GM21717 (cell line): ENCODE measurements at regions not wholly inside any gene's neighbourhood (a gene's known extent, or its start where the extent isn't known, plus 50 kb on each side); places are given as distances from the start of the nearest gene placed in this dataset.
"Not testable (repeated sequence)": the region's sequence is repeated elsewhere in the genome, so short reads cannot be mapped to it uniquely, and the experiment has no call there.

Source experiments
- ATAC-seq: cut with Tn5 transposase; IDR thresholded peaks from one replicate; pipeline ENCODE4 v1.9.1; 2021; ENCODE audit warnings: mild to moderate bottlenecking, moderate library complexity; ENCODE audit not compliant: unreplicated experiment

DNA sequence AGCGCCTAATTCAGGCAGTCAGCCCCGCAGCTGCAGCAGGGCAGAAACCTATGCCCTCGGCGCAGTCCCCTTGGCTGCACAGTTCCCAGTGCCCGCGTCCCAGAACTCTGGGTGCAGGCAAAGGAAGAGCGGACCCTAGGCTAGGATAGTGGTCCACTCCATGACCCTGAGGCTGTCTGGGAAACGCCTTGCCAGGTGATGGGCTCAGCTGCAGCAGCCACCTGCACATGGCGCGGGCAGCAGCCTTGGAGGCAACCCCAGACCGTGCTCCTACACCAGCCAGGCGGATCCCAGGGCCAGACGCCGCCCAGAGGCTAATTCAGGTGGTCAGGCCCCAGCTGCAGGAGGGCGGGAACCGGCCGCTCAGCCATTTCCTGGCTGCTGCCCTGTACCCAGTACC is 83.0 kb downstream of the POTEC start:
- ATAC-seq = not testable (repeated sequence)

- not testable (repeated sequence) for ATAC-seq
Measured at GRCh38 chr18:14459826-14460225, 83.6 kb downstream of the POTEC start.

DNA sequence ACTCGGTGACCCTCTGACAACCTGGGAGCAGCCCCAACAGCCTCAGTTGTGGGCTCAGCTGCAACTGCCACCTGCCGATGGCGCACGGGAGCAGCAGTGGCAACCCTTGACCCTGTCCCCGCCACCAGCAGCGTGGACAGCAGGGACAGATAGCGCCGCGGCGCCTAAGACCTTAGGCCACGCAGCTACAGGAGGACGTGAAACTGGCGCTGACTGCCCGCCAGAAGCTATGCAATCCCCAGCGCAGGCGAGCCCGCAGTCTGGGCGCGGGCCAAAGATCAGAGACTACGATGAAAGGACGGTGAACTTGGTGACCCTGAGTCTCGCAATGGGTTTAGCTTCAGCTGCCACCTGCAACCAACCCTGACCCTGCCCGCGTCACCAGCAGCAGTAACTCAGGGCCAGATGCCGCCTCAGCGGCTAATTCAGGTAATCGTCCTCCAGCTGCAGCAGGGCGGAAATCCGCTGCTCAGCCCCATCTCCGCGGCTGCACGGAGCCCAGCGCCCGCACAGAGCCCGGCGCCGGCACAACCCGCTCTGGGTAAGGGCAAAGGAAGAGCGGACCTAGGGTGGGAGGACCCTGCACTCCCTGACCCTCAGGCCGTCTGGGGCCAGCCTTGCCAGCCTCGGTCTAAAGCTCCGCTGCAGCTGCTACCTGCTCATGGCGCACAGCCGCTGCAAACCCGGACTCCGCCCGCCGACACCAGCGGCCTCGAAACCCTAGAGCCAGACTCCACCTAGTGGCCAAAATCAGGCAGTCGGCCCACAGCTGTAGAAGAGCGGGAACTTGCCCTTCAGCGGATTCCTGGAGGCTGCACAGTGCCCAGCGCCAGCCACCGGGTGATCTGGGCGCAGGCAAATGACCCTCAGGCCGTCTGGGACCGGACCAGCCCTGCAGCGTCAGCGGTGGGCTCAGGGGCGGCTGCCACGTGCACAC is 85.1 kb downstream of the POTEC start:
- not testable (repeated sequence) for ATAC-seq

DNA sequence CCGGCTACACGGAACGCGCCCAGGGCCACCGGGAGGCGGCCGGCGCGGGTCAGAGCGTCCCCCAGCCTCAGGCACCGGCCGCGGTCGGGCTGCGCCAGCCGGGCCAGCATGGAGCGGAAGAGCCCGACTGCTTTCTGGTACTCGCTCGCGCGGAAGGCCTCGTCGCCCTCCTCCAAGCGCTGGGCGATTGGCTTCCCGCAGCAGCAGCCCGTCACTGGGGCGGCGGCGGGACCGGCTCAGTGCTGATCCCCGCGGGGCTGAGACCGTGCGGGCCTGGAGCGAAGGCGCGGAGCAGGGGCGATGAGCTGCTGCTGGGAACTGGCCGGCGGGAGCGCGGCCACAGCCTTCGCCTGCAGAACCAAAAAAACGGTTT is 92.8 kb downstream of the POTEC start:
- ATAC-seq = not testable (repeated sequence)

GRCh38 chr18:14449995-14450636 is 93.3 kb downstream of the POTEC start:
- not testable (repeated sequence) for ATAC-seq

DNA sequence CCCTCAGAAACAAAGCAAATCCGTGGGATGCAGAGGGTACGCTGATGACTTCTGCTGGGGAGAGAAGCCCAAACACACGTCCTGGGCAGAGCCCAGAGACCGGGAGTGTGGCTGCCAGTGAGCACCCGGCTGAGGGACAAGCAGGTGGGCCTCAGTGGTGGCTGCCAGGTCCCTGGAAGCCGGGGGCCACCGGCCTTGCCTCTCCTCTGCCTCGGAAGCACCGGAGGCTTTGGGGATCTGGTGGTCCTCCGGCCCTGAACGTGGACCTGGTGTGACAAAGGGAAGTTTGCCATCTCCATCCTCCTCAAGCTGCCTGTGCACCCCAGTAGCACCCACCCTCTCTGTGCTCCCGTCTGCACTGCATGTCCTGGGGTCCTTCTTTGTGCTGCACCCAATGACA is 94.3 kb downstream of the POTEC start:
- not testable (repeated sequence) for ATAC-seq

- ATAC-seq = not testable (repeated sequence)
Measured at GRCh38 chr18:14447715-14448114, 95.7 kb downstream of the POTEC start.

- not testable (repeated sequence) for ATAC-seq
Measured at GRCh38 chr18:14435460-14435859, 107.9 kb downstream of the POTEC start.

DNA sequence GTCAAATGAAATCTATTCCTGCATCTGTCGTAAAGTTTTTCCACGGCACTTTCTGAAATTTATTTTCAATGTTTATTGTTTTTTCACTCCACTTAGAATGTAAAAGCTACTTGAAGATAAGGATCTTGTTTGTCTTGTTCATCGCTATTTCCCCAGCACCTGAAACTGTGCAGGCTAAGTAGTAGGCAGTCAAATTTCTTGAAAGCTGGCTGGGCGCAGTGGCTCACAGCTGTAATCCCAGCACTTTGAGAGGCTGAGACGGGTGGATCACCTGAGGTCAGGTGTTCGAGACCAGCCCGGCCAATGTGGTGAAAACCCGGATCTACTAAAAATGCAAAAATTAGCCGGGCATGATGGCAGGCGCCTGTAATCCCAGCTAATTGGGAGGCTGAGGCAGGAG is 111.0 kb downstream of the POTEC start:
- ATAC-seq = not testable (repeated sequence)

DNA sequence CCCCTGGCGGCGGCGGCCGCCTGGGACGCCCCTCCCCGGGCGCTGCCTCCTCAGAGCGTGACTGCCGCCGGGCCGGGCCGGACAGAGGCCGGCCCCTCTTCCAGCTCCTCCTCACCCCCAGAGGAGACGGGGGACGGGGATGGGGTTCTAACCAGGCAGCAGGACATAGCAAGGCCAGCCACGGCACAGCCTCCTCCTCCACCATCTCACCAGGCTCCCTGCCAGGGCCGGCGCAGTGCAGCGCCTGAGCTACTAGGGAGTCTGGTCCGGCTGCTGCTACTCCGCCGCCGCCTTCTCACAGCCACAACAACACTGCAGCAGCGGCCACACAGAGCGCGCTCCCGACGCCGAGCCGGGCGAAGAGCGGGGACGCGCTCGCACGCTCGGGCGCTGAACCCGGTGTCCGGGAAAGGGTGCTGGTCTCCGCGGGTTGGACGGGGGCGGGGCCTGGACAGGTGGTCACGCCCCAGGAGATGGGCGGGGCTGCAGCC is 112.3 kb downstream of the POTEC start:
- not testable (repeated sequence) for ATAC-seq

DNA sequence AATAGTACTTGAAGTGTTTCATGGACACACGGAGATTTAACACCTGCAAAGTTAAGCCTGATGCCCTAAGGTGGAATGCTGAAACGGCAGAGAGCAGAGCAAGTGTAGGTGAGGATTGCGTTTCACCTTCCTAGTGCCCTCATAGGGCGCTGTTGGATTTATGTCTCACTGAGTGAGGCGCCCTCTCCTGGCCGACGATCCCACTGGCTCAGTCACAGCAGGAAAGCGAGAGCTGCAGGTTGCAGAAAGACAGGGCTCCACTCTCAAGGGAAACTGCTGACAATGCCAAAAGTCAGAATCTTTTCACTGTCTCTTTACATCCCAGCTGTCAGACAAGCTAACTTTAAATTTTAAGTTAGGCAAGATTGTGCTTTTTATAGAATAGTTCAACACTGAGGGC is 127.6 kb downstream of the POTEC start:
- not testable (repeated sequence) for ATAC-seq

DNA sequence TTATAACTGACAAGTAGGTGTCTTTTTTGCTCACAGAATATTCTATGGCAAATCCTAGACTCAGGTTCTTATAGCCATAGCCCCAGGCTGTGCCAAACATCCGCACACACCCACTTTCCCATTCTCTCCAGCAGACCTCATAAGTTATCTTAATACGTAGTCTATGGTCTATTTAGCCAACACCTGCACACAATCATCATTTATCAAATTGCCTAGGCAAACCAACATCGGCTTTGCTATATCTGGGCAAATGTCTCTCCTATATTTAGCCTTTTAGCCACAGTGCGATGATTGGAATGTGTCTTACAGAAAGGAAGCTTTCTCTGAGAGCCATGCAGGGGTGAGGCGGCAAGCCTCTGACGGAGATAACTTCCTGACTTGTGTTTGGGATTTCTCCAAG is 128.0 kb downstream of the POTEC start:
- not testable (repeated sequence) for ATAC-seq

- ATAC-seq = not testable (repeated sequence)
Measured at GRCh38 chr18:14395533-14395932, 147.9 kb downstream of the POTEC start.

DNA sequence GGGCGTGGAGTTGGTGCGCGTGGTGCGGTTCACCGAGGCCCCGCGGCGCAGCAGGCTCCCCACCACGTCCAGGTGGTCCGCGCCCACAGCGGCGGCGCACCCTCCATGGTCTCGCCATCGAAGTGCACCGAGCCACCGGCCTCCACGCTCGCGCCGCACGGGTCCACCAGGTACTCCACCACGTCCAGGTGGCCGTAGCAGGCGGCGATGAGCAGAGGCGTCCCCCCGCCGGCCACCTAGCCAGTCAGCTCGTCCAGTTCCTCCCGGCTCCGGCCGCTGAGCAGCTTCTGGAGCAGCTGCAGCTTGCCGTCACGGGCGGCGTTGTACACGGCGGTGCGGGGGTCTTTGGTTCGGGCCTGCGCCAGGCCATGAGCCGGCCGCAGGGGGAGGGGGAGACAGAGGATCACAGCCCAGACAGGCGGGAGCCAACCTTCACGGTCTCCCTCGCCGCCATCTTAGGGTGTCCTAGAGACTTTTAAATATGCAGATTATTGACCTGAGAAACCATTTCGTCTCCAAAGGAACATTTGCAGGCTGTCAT is 149.8 kb downstream of the POTEC start:
- not testable (repeated sequence) for ATAC-seq

DNA sequence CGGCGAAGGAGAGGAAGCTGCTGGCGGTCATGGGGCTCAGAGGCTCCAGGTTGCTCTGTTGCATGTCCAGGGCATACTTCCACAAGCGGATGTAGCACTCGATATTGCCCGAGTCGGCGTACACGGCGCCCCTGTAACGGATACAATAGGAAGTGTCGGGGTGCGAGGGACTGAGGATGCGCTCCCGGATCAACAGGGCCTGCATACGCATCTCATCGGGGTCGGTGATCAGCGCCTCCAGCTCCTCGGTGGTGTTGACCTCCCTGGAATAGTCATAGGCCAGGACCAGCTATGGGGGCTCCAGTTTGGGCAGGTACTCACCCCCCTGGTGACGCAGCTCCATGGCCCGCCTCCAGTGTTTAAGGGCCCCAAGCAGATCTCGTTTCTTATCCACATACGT is 150.8 kb downstream of the POTEC start:
- ATAC-seq = not testable (repeated sequence)

GRCh38 chr18:14384961-14385360 is 158.4 kb downstream of the POTEC start:
- ATAC-seq = not testable (repeated sequence)

DNA sequence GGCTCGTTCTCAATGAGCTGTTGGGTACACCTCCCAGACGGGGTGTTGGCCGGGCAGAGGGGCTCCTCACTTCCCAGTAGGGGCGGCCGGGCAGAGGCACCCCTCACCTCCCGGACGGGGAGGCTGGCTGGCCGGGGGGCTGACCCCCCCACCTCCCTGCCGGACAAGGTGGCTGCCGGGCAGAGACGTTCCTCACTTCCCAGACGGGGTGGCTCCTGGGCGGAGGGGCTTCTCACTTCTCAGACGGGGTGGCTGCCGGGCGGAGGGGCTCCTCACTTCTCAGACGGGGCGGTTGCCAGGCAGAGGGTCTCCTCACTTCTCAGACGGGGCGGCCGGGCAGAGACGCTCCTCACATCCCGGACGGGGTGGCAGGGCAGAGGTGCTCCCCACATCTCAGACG is 160.7 kb downstream of the POTEC start:
- ATAC-seq = not testable (repeated sequence)

DNA sequence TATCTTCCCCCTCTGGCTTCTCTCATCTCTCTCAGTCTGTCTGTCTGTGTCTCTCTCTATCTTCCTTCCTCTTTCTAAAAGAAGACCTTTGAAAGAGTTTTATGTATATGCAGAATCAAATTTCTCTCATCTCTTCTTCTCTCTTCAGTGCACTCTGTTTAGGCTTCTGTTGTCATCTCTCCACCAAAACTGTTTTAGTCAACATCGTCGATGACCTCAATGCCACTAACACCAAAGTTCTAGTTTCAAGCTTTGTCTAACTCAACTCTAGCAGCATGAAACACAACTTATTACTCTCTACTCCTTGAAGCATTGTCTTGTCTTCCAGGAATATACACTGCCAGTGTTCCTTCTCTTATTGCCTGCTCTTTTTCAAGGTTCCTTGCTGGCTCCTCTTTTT is 163.9 kb downstream of the POTEC start:
- not testable (repeated sequence) for ATAC-seq

DNA sequence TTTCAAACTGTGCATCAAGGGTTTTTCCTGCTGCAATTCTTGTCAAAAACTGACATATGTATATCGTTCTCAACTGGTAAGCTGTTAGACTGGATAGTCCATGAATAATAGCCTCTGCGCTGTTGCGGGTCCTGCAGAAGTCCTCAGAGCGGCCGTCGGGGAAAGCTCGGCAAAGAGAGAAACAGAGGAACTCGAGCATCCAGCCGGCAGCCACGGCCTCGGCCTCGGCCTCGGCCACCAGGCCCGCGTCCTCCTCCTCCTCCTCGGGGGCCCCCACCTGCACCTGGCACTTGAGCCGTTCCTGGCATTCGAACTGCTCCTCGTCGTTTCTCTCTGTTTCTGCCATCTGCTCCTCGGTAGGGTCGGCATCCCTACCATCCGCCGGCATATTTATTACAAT is 165.0 kb downstream of the POTEC start:
- not testable (repeated sequence) for ATAC-seq

DNA sequence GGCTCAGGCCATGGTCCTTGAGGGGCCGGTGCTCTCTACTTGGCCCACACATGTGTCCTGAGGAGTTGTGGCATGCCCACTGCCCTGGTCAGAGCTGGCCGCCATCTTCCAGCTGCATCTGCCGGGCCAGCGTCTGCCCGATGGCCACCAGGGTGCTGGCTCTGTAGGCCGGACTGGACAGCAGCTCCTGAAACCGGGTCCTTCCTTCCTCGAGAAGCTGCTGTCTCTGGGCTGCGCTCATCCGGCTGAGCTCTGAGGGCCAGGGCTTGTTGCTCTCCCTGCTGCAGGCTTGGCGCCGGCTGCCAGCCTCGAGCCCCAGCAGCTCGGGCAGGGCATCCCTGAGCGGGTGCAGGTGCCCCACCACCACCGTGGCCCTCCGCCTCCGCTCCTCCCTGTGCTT is 182.1 kb downstream of the POTEC start:
- ATAC-seq = not testable (repeated sequence)

DNA sequence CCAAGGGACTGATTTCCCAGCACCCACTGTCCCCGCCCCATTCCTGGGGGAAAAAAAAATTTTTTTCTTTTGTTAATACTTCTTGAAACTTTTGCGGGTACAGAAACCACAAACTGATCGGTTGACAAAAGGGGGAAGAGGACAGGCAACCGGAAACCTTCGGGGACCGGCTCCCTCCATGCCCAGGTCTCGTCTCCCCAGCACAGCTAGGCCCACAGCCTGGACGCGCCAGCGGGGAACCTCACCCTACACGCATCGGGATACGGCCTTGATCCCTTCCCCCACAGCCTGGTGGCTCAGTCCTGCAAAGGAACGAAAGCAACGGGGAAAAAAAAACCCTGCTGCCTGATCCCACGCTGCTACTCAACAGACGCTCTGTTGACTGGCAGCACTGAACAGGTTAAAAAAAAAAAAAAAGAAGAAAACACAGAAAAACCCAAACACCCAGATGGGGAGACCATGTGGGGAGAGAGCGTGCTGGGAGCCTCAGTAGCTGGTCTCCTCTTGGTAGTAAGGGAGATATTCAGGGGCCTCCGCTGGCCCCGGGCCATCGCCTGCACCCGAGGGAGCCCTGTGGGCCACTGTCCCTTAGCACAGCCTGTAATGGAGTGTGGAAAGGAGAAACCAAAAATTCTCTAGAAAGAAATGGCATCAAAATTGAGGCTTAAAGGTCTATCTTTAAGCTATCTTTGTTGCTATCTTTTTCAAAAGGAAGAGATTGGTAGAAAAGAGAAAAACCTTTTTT is 185.7 kb downstream of the POTEC start:
- ATAC-seq = not testable (repeated sequence)
